ENCODE measurements at regions not wholly inside any gene's neighbourhood (a gene's known extent, or its start where the extent isn't known, plus 50 kb on each side); places are given as distances from the start of the nearest gene placed in this dataset.
"Not testable (repeated sequence)": the region's sequence is repeated elsewhere in the genome, so short reads cannot be mapped to it uniquely, and the experiment has no call there.

DNA sequence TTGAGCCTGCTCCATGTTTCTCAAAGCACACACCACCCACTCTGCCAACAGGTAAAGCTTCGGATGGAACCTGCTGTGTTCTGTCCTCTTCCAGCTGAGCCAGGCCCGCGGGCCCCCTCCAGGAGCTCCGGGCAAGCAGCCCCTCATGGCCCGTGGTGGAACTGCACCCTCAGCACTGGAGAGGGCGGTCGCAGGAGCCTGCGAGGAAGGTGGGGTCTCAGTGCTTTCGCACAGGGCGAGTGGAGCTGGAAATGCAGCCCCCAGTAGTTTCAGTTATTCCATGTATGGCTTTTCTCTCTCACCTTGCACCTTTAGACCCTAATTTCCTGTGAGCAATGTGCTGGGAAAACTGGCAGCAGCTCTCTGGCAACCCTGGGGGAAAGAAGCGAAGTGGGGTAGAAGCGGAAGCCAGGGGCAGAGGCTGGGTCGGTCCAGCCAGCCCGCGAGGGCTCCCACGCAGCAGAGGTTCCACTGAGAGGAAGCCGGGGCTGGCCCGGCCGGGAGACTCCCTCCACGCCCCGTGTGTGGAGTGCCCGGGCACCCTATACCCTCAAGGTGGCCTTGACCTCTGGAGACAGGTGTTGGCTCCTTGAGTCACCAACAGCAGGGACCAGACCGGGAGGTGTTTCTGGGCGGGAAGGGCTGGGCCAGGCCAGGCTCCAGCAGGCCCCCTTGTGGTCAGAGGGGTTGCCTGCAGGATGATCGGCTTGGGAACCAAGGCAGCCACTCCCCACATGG is 119.9 kb upstream of the TMEM45B start:
- DNase-seq (ENCODE audit: extremely low read depth, low read depth, low spot score): no peak

DNA sequence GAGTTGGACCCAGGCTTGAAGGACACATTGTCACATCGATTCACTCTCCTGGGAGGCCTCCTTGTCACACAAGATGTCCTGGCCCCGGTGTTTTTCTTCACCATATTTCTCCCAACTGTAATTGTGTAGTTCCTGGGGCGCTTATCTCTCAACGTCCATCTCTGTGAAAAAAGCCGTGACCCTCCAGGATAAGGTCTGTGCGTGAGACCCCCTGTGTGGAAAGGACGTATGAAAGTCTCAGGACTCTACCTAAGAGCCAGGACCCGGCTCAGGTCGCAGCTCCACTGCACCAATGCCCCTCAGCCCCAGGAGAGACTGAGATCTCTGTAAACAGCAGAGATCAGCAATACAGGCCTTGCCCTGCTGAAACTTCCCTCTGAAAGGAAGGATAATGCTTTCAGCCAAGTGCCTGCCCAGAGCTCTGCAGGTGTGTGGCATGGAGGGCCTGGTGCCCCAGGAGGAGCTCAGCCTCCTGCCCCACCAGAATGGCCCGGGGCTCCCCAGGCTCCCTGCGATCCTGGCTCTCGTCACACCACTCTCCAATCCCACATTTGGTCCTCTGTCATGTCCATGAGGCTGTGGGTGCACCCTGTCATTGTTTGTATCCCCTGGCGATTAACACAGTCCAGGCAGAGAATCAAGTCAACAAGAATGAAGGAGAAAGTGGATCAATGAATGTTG is 119.2 kb upstream of the TMEM45B start:
- DNase-seq (ENCODE audit: extremely low read depth, low read depth, low spot score): no peak

DNA sequence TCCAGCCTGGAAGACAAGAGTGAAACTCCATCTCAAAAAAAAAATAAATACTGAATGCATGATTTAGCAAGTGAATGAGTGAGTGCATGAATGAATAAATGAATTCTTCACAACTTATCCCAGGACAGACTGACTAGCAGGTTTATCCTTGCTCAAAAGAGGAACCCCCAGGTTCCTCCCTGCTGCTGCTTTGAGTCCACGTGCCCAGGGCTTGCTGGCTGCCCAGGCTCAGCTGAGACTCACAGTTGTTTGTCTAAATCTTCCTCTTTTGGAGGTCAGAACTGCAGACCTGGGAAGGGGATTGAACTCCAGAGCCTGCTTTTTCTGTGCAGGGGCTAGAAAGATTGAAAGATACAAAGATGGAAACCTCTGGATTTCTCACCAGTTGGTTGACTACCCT is 117.4 kb upstream of the TMEM45B start:
- no peak for DNase-seq (ENCODE audit: extremely low read depth, low read depth, low spot score)

DNA sequence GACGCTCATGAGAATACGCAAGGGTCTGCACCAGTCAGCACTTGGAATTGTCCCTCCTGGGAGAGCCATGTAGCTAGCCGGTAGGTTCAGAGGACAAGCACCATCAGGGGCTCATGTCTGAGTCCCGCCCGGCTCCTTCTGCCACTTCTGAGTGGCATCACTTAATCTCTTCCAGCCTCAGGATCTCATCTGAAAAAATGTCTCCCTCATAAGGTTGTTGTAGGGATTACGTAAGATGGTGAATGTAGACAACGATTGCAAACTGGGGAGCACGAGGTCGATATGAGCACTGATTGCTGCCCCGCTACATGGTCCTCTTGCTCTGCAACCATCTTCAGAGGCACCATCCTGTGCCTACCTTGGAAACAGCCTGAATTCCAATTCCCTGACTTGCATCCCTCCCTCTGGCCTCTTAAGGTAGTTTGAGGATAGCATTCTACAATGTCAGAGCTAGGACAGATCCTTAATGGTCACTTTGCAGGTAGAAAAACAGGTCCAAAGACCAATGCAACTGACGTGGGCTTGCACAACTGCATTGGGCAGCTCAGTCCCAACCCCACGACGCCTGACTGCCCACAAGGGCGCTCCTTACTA is 115.8 kb upstream of the TMEM45B start:
- DNase-seq (ENCODE audit: extremely low read depth, low read depth, low spot score): no peak

DNA sequence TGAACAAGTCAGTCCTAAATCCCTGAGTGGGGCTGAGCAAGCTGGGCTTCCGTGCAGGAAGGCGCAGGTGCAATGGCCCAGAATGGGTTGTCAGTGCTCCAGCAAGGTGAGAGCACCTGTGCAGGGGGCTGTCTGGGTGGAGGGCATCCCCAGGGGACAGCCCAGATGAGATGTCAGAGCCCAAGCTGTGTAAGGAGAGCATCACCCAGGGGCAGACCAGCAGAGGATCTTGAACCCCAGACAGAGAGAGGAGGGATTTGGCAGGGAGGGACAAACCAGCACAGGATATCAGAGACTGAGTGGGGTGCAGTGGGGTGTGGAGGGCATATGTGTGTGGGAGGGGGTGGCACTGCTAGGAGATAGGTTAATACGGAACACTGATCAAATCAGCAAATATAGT is 114.9 kb upstream of the TMEM45B start:
- DNase-seq (ENCODE audit: extremely low read depth, low read depth, low spot score): no peak

DNA sequence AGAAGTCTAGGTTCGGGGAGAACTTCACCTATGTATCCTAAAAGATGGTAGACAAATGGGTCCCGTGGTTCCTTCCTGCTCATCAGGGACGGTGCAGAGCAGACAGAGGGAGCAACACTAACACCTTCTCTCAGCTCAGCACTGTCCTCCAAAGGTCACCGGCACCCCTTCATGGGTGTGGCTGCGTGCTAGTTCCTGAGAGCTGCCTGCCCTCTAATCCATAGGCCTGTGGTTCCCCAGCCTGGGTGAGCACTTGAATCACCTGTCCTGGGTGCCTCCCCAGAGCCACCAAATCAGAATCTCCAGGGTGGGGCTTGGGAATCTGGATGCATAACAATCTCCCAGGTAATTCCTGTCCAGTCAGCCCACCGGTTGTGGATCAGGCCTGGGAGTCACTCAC is 113.9 kb upstream of the TMEM45B start:
- no peak for DNase-seq (ENCODE audit: extremely low read depth, low read depth, low spot score)

DNA sequence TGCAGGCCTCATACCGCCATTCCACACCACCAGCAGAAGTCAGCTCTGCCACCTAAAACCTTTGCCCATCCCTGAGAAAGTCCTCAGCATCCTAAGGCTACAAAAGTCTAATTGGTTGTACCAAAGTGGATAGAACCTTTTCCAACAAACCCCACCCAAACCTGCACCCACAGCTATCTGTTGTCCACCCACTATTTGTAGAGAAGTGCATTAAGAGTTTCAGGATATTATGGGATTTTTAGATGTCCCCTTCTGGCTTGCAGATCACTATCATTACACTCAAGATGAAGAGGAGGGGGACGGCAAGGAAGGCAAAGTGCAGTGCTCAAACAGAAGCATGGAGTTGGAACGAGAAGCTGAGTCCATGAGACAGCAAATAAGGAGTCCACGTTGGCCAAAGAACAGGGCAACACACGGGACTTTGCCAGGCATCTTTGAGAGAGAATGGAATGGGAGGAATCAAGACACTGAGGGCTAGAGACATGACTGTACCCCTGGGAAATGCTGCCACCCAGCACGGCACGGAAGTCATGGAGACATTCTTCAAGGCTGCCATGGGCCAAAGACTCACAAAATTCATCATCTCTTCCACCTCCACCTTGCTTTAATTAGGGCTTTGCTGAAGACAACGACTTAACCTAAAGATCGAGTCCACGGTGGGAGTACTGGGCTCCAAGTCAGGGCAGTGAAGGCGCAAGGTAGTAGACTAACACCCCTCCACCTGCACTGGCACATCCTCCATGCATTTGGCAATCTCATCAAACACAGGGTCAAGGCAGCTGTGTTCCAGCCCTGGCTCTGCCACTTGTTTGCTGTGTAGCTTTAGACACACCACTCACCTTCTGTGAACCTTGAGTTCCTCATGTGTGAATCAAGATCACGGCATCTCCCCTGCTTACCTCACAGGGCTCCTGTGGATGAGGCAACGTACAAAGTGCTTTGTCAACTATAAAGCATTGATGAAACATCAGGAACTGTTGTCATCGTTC is 112.9 kb upstream of the TMEM45B start:
- no peak for DNase-seq (ENCODE audit: extremely low read depth, low read depth, low spot score)

DNA sequence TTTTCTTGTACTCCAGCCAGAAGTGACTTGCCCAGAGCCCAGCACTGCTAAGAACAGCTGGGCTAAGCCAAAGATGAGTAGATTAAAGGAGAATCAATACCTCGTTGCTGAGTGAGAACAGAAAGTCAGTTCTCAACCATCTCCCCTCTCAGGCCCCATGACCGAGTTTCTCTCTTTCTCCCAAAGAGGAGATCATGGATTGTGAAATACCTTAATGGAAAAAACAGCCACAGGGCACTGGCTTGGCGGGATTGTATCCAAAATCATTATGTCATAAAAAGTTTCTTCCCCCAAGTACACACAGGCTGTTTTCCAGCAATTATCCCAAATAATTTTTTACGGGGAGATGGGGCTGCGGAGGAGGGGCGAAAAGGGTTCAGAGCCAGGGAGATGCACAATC is 111.8 kb upstream of the TMEM45B start:
- no peak for DNase-seq (ENCODE audit: extremely low read depth, low read depth, low spot score)

DNA sequence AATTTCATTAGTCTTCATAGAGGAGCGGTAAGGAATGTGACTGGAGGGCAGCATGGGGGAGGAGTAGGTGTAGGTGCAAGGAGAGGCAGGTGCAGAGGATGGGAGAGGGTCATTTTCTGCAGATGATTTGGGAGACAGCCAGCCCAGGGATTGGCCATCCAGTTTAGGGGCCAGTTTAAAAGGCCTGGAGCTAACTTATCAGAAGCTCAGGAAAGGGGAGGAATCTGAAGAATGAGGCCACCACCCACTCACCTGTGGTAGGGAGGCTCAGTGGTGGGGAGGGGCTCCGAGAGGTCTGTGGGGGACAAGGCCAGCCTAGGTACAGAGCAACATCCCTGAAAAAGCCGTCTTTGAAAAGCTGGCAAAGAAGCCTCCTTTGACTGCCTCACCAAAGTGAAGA is 110.8 kb upstream of the TMEM45B start:
- no peak for DNase-seq (ENCODE audit: extremely low read depth, low read depth, low spot score)

DNA sequence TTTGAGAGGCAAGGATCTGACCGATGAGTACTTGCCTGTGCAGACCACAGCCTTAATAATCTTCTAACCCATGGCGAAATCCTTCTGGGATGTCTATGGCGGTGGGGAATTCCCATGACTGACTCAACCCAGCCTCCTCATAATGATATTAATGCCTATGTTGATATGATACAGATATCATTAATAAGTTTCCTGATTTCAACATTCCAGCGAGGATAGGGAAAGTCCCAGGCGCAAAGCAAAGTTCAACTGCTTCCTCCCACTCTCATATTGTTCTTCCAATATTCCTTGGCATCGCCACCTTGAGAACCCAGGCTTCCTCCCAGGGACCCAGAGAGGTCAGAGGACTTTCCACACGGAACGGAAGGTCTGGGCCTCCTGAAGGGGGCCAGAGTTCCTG is 110.3 kb upstream of the TMEM45B start:
- DNase-seq (ENCODE audit: extremely low read depth, low read depth, low spot score): no peak

DNA sequence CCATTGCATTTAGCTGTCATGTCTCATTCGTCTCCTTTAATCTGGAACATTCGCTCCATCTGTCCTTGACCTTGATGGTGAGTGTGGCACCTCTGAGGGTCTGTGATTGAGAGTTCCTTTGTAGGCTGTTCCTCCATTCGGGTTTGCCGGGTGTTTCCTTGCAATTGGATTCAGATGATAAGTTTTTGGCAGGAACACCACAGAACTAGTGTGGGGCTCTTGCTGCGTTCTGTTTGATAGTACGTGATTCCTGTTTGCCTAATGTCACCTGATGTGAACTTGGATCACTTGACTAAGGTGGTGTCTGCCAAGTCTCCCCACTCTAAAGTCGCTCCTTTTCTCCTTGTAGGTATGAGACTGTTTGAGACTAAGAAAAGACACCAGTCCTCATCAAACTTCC is 109.7 kb upstream of the TMEM45B start:
- DNase-seq (ENCODE audit: extremely low read depth, low read depth, low spot score): no peak

DNA sequence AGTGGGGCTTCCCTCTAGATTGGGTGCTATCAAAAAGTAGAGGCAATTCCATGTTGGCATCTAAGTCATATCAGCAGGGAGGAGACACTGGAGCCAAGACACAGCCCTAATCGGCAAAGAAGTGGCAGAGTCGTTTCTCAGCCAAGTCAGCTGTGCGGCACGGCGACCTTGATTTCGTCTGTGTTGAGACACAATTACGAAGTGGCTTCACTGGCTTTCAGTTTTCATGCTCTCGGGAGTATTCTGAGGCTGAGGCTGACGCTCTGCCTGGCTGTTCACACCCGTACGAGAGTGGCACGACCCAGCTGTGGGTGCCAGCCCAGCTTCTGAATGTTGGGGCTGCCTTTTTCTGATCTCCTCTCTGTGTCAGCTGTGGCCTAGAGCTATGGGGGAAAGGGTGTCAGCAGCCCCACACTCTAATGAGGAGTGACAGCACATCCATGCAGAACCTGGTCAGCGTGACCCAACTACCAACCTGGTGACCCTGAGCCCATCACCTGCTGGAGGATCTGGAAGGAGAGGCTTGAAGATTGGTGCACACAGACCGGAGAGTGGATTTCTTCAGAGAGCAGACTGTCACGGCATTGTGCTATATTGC is 105.7 kb upstream of the TMEM45B start:
- DNase-seq (ENCODE audit: extremely low read depth, low read depth, low spot score): no peak

DNA sequence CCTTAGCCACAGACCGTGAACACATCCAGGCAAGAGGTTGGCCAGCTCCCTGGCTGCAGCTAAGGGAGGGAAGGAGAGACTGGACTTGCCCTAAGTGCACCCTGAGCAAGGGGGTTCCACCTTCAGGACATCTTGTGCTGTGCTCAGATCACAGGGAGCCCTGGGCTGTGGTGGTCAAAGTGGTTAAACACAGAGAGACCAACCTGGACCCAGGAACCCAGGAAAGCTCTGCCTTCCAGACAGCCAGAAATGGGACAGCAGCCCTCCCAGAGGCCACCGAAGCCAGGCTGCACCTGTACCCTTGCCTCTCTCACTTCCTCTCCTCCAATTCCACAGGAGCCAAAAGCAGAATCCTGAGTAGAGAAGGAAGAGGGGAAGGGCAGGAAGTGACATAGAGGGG is 105.2 kb upstream of the TMEM45B start:
- DNase-seq (ENCODE audit: extremely low read depth, low read depth, low spot score): no peak

DNA sequence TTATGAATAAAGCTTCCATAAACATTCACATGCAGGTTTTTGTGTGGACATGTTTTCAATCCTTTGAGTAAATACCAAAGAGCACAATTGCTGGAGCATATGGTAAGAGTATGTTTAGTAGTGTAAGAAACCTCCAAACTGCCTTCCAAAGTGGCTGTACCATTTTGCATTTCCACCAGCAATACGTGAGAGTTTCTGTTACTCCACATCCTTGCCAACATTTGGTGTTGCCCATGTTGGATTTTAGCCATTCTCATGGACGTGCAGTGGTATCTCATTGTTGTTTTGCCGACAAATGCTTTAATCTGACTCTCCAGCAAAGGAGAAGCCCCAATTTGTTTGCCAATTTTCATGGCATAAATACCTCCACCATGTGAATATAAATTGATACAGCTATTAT is 103.9 kb upstream of the TMEM45B start:
- no peak for DNase-seq (ENCODE audit: extremely low read depth, low read depth, low spot score)

DNA sequence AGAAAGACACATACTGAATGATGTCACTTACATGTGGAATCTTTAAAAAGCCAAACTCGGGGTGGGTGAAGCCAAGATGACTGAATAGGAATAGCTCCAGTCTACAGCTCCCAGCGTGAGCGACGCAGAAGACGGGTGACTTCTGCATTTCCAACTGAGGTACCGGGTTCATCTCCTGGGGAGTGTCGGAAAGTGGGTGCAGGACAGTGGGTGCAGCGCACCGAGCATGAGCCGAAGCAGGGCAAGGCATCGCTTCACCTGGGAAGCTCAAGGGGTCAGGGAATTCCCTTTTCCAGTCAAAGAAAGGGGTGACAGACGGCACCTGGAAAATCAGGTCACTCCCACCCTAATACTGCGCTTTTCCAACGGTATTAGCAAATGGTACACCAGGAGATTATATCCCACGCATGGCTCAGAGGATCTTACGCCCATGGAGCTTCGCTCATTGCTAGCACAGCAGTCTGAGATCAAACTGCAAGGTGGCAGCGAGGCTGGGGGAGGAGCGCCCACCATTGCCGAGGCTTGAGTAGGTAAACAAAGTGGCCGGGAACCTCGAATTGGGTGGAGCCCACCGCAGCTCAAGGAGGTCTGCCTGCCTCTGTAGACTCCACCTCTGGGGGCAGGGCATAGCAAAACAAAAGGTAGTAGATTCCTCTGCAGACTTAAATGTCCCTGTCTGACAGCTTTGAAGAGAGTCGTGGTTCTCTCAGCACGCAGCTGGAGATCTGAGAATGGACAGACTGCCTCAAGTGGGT is 103.0 kb upstream of the TMEM45B start:
- DNase-seq (ENCODE audit: extremely low read depth, low read depth, low spot score): not testable (repeated sequence)

DNA sequence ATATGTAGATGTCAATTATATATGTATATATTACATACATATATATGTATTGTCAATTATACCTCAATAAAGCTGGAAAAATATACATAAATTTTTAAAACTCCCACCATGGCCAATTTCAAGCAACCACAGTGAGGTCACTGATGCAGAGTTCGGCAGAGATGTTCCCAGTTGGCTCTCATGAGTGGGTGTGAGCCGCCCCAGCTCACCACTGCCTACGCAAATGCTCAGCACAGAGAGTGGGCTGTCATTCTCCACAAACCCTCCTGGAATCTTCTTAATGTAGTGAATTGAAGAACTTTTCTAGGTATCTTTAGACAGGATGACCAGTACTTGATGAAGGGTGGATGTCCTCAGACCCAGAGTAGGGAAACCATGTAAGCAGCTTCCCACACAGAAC is 96.6 kb upstream of the TMEM45B start:
- DNase-seq (ENCODE audit: extremely low read depth, low read depth, low spot score): no peak

DNA sequence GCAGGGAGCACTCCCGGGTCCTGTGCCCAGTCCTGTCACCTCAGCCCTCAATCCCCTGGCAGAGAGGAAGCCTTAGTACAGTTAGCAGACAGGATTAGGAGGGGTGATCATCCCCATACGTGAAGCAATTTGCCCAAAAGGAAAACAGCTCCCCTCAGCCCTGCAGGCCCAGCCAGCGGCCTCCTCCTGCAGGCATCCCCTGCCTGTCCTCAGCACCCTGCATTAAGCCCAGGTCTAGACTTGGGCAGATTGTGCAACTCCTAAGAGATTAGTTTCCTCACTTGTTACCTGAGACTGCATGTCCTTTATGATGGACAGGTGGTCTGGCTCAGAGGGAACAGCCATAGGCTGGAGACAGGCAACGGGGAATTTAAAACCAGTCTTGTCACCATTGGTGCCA is 95.5 kb upstream of the TMEM45B start:
- no peak for DNase-seq (ENCODE audit: extremely low read depth, low read depth, low spot score)

DNA sequence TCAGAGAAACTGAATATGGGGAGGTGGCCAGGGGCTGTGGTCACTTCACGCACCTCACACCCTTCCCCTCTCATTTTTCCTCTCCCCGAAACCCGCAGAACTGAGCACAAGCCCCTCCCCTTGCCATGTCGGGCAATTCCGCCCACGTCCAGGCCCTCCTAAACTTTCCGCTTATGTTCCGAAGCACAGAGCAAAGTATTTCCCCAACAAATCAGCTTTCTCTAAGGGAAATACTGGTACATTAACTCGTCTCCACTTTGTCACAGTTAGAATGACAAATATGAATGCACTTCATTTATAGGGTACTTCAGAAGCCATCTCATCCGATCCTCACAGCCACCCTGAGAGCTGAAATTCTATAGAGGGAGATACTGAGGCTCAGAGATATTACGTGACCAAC is 94.7 kb upstream of the TMEM45B start:
- DNase-seq (ENCODE audit: extremely low read depth, low read depth, low spot score): no peak

DNA sequence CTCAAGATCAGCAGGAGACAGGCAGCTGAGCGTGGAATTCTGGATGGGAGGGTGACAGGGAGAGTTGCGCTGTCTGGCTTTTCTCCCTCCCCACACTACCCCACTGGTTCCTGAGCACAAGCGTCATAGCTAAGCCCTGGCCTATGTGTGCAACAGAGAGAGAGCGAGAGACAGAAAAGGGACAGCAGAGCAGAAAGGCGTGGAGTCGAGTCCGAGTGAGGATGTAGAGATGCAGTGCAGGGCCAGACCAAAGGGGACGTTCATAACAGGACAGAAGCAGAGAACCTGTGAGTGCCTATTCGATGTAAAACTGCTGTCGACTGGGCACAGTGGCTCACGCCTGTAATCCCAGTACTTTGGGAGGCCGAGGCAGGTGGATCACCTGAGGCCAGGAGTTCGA is 94.0 kb upstream of the TMEM45B start:
- DNase-seq (ENCODE audit: extremely low read depth, low read depth, low spot score): no peak

DNA sequence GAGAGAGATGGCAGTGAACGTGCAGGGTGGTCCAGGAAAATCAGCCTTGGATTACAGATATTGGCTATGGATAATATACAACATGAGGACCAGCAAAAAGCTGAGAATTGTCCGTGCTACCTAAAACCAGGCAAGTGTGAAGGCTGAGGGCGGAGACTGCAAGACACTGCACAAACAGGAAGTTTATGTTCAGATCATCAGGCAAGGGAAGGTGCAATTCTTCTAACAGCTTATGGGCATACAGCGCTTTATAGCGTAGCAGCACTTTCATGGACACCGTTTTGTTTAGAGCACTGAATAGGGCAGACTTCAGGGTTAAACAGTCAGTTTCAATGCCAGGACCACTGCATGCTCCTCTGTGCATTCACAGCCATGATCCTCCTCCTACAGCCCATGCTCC is 93.1 kb upstream of the TMEM45B start:
- DNase-seq (ENCODE audit: extremely low read depth, low read depth, low spot score): no peak
